Cardiac muscle cell (in vitro differentiated cells and primary cell): ENCODE measurements at regions not wholly inside any gene's neighbourhood (a gene's known extent, or its start where the extent isn't known, plus 50 kb on each side); places are given as distances from the start of the nearest gene placed in this dataset.
"Not testable (repeated sequence)": the region's sequence is repeated elsewhere in the genome, so short reads cannot be mapped to it uniquely, and the experiment has no call there.

Experiments used
- DNase-seq, 2 donors: peaks; one replicate each; pipeline versions ENCODE4 v3.0.0 to v3.0.0-alpha.2; 2010 to 2017; ENCODE audit warnings: low read depth in 1 of 2, low spot score in 1 of 2
- H3K27ac ChIP-seq: fragments of 200-600 bp; sonication (generic); 2 replicates; pipeline ENCODE4 v1.5.1; 2016
- H3K27me3 ChIP-seq: fragments of 200-600 bp; sonication (generic); 2 replicates; pipeline ENCODE4 v1.6.0; 2016; ENCODE audit warnings: control low read depth
- H3K36me3 ChIP-seq: fragments of 200-600 bp; sonication (generic); 2 replicates; pipeline ENCODE4 v1.5.1; 2016; ENCODE audit warnings: control low read depth
- H3K4me1 ChIP-seq: fragments of 200-600 bp; sonication (generic); 2 replicates; pipeline ENCODE4 v1.8.1; 2017; ENCODE audit warnings: low read depth, mild to moderate bottlenecking, mixed run types
- H3K4me3 ChIP-seq: fragments of 200-600 bp; sonication (generic); 2 replicates; pipeline ENCODE4 v1.5.1; 2016; ENCODE audit warnings: mild to moderate bottlenecking
- H3K9me3 ChIP-seq: fragments of 200-600 bp; sonication (generic); 2 replicates; pipeline ENCODE4 v1.5.1; 2017; ENCODE audit warnings: low read depth, mild to moderate bottlenecking, control low read depth
- TF ChIP-seq, protein P1 (sequence below): IDR thresholded peaks from 2 replicates; pipeline ENCODE4 v1.5.1; 2012; ENCODE audit warnings: low read depth, mild to moderate bottlenecking, low read length

DNA sequence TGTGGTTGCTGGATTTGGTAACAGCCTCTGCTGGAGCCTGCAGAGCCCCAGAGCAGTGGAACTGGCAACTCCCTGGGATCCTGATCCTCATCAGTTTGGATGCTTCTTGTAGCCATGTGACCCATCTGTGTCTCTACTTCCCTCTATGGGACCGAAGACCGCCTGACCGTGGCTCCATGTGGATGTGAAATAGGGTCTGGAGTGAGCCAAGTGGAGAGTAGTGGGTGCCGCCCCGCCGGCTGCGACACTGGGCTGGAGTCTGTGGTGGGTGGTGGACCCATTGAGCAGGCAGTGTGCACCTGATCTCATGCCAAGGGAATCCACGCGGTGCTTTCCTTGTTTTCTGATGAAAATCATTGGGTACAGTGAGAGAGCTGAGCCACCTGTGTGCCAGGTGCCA lies 543.2 kb upstream of the B3GAT1 start:
- no peak for DNase-seq
- no peaks in the 10 kb centered on the region for H3K36me3 ChIP-seq
- no peak overlapping the region for H3K27ac ChIP-seq
- no peaks in the 10 kb centered on the region for H3K27me3 ChIP-seq
- H3K4me3 ChIP-seq: no peak overlapping the region
- H3K9me3 ChIP-seq: no peaks in the 10 kb centered on the region
- TF ChIP-seq, protein P1, sequence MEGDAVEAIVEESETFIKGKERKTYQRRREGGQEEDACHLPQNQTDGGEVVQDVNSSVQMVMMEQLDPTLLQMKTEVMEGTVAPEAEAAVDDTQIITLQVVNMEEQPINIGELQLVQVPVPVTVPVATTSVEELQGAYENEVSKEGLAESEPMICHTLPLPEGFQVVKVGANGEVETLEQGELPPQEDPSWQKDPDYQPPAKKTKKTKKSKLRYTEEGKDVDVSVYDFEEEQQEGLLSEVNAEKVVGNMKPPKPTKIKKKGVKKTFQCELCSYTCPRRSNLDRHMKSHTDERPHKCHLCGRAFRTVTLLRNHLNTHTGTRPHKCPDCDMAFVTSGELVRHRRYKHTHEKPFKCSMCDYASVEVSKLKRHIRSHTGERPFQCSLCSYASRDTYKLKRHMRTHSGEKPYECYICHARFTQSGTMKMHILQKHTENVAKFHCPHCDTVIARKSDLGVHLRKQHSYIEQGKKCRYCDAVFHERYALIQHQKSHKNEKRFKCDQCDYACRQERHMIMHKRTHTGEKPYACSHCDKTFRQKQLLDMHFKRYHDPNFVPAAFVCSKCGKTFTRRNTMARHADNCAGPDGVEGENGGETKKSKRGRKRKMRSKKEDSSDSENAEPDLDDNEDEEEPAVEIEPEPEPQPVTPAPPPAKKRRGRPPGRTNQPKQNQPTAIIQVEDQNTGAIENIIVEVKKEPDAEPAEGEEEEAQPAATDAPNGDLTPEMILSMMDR: no peak
- H3K4me1 ChIP-seq: no peaks in the 10 kb centered on the region

DNA sequence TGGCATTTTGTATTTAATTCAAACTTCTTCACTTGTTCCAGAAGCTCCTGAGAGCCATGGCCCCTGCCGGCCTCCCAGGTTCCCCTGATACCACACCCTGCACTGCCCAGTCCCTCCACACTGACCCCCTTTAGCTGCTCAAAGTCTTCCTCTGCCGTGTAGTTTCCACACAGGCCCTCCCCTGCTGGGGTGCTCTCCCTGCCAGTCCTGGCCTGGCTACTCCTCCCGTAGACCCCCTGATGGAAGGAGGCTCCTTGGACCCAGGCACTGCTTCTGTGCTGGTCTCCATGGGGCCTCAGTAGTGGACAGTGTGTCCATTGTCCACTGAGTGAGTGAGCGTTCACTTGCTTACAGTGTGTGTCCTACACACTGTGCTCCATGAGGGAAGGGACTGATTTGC lies 542.4 kb upstream of the B3GAT1 start:
- H3K4me3 ChIP-seq, H3K4me1 ChIP-seq, DNase-seq, H3K27ac ChIP-seq, H3K36me3 ChIP-seq, H3K27me3 ChIP-seq, H3K9me3 ChIP-seq: not testable (repeated sequence)

DNA sequence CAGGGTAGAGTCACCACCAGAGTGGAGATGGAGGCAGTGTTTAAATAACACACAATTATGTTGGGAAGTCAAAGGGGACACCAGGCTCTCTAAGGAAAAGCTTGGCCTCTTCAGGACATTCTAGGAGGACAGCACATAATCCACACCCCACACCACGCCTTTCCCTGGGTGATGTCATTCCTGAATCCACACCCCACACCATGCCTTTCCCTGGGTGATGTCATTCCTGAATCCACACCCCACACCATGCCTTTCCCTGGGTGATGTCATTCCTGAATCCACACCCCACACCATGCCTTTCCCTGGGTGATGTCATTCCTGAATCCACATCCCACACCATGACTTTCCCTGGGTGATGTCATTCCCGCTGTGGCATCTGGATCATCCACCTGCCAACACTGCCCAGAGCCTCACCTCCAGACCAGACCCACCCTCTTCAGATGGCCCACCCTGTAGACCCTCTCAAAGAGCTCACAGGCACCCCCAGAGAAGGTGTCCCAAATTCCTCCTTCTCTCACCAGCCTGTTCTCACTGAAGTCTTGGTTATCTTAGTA lies 541.5 kb upstream of the B3GAT1 start:
- not testable (repeated sequence) for H3K27me3 ChIP-seq, H3K27ac ChIP-seq, H3K4me3 ChIP-seq, H3K9me3 ChIP-seq, H3K36me3 ChIP-seq, DNase-seq, H3K4me1 ChIP-seq

DNA sequence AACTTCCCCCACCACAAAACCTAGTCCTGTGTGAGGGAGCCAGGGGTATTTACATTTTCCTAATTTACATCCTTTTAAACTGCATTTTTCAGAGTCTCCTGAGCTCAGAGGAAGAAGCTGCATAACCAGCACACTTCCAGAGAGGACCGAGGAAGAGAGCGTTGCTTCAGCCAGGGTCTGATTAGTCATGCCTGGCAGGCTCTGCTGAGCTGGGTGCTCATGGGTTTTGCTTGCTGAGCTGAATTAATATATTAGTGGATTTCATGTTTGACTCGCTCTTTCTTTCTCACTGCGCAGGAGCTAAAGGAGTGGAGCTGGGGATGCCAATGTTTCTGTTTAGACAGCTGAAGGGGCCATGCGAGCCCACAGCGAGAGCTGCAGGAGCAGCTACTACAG lies 539.3 kb upstream of the B3GAT1 start:
- Histone ChIP-seq H3K4me3 (no peak overlapping the region), H3K9me3 (no peaks in the 10 kb centered on the region), H3K4me1 (no peaks in the 10 kb centered on the region), H3K27me3 (no peaks in the 10 kb centered on the region), H3K36me3 (no peaks in the 10 kb centered on the region), H3K27ac (no peak overlapping the region)
- peak in 1 of 2 donors; percentile 69 for DNase-seq
- TF ChIP-seq, protein P1: no peak

DNA sequence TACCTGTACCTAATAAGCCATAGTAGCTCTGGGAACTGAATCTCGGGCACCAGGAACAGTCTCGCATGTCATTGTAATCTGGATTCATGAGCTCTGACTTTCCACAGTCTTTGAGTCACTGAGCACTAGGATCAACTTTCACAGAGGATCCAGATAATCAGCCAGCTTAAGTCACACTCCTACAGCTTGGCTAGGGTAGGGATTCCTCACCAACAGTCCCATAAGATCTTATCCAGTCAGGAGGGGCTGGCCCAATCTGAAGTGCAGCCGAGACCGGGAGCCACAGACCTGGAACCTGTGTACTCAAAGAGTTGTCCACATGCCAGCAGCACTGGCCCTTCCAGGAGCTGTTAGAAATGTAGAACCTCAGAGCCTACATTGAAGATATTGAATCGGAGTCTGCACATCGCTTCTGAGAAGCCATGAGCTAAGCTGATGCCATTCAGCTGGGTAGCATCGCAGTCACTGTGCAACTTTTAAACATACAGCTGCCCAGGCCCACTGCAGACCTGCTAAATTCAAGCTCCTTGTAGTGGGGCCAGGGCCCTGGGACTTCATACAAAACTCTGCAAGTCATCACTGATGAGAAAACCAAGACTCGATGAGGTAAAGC lies 538.8 kb upstream of the B3GAT1 start:
- Histone ChIP-seq H3K9me3 (no peaks in the 10 kb centered on the region), H3K4me1 (no peaks in the 10 kb centered on the region), H3K36me3 (no peaks in the 10 kb centered on the region), H3K27me3 (no peaks in the 10 kb centered on the region), H3K27ac (no peak overlapping the region), H3K4me3 (no peak overlapping the region)
- DNase-seq: peak in 1 of 2 donors; percentile 27
- TF ChIP-seq, protein P1: no peak

DNA sequence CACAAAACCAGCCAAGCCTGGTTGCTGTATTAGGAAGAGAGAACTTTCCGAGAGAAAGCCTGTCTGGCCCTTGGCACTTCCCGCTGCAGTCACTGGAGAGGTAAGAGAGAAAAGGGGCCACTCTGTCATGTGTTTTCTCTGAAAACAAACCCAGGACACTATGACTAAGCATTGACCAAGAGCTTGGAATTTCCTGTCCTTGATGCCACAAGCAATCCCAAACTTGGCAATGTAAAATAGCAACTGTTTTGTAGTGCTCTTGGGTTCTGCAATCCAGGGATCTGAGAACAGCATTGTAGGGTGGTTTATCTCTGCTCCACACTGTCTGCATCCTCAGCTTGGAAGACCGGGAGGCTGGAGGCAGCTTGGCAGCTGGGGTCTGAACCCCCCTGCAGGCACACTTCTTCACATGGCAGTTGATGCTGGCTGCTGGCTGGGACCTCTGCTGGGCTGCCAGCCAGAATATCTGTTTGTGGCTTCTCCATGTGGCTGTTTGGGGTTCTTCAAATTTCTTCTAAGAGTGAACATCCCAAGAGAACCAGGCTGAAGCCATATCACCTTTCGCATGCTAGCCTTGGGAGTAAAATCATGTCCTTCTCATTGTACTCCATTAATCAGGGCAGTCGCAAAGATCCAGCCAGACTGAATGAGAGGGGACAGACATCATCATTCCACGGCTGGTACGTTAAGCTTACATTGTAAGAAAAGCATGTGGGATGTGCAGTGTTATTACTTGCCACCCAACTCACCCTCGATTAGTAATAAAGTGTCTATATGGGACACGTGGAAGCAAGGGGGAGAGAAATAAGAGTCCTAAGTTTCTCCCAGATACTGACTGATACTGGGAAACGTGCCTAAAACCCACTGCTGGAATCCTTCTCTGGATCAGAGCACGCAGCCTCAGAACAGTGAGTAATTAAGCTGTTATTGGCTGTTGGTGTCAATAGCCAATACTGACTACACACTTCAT lies 537.4 kb upstream of the B3GAT1 start:
- H3K9me3 ChIP-seq: no peaks in the 10 kb centered on the region
- H3K4me1 ChIP-seq: no peaks in the 10 kb centered on the region
- TF ChIP-seq, protein P1: no peak
- H3K27ac ChIP-seq: no peak overlapping the region
- no peaks in the 10 kb centered on the region for H3K27me3 ChIP-seq
- H3K36me3 ChIP-seq: no peaks in the 10 kb centered on the region
- DNase-seq: peak in 1 of 2 donors; percentile 80
- no peak overlapping the region for H3K4me3 ChIP-seq
